Uterus (tissue), 3 donors: ENCODE measurements at regions not wholly inside any gene's neighbourhood (a gene's known extent, or its start where the extent isn't known, plus 50 kb on each side); places are given as distances from the start of the nearest gene placed in this dataset.

ENCODE experiments used
- DNase-seq, 2 donors: peaks; one replicate each; pipeline ENCODE4 v3.0.0-alpha.2; 2019 to 2020
- H3K27ac ChIP-seq, 2 donors: fragments of 200-600 bp; sonication (generic); 1 replicate in 1 of 2; 2 replicates in 1 of 2; pipeline ENCODE4 v1.5.1; 2016 to 2018
- H3K27me3 ChIP-seq, 2 donors: fragments of 200-600 bp; sonication (generic); one replicate each; pipeline ENCODE4 v1.5.1; 2018 to 2019; ENCODE audit warnings: control low read depth in 1 of 2
- H3K36me3 ChIP-seq, 2 donors: fragments of 200-600 bp; sonication (generic); one replicate each; pipeline ENCODE4 v1.5.1; 2019; ENCODE audit warnings: control low read depth in 1 of 2
- H3K4me1 ChIP-seq, 2 donors: fragments of 200-600 bp; sonication (generic); one replicate each; pipeline ENCODE4 v1.5.1; 2018 to 2019; ENCODE audit warnings: control low read depth in 1 of 2
- H3K4me3 ChIP-seq, 2 donors: fragments of 200-600 bp; sonication (generic); 1 replicate in 1 of 2; 2 replicates in 1 of 2; pipeline ENCODE4 v1.5.1; 2018 to 2019; ENCODE audit warnings: mild to moderate bottlenecking in 1 of 2
- H3K9me3 ChIP-seq, 2 donors: fragments of 200-600 bp; sonication (generic); one replicate each; pipeline ENCODE4 v1.5.1; 2019; ENCODE audit warnings: control low read depth in 1 of 2
- CTCF ChIP-seq, 4 experiments: fragments of 200-600 bp in 2 of 4; fragments of 450-650 bp in 2 of 4; sonication (generic) in 2 of 4; IDR thresholded peaks; one replicate each; pipeline ENCODE4 v1.5.1; 2016 to 2019; ENCODE audit warnings: antibody characterized with exemption in 4 of 4, mild to moderate bottlenecking in 2 of 4, moderate library complexity in 1 of 4
- POLR2A ChIP-seq, 2 donors: fragments of 450-650 bp; IDR thresholded peaks; one replicate each; pipeline ENCODE4 v1.6.1; 2016; ENCODE audit warnings: antibody characterized with exemption in 2 of 2, mild to moderate bottlenecking in 1 of 2, moderate library complexity in 1 of 2
- intact Hi-C: fragments of 100-400 bp; cut with DNase I; formaldehyde crosslinking; loops from one replicate; pipeline ENCODE4 v1.15.1; 2023; ENCODE audit warnings: low total_unique reads
- donor health status: DM: yes; HTN: yes; CAD: no.

GRCh38 chr14:83924259-83924658 is 1605.7 kb upstream of the FLRT2 start:
- no peak for DNase-seq
- no peaks in the 10 kb centered on the region for H3K4me1 ChIP-seq
- intact Hi-C loops: no loop called here
- H3K9me3 ChIP-seq: no peaks in the 10 kb centered on the region
- TF ChIP-seq POLR2A (IDR thresholded peaks at IDR 0.05) (no peak), CTCF (IDR thresholded peaks at IDR 0.05) (no peak)
- no peak overlapping the region for H3K4me3 ChIP-seq
- no peaks in the 10 kb centered on the region for H3K27me3 ChIP-seq
- no peak overlapping the region for H3K27ac ChIP-seq
- no peaks in the 10 kb centered on the region for H3K36me3 ChIP-seq

- Histone ChIP-seq H3K4me1 (no peaks in the 10 kb centered on the region), H3K9me3 (no peaks in the 10 kb centered on the region), H3K36me3 (no peaks in the 10 kb centered on the region), H3K4me3 (no peak overlapping the region), H3K27me3 (no peaks in the 10 kb centered on the region), H3K27ac (no peak overlapping the region)
- TF ChIP-seq POLR2A (IDR thresholded peaks at IDR 0.05) (no peak), CTCF (IDR thresholded peaks at IDR 0.05) (no peak)
- DNase-seq: no peak
- intact Hi-C loops: no loop called here
Measured at GRCh38 chr14:83940253-83940652, 1589.7 kb upstream of the FLRT2 start.

GRCh38 chr14:83958359-83958758 is 1571.6 kb upstream of the FLRT2 start:
- TF ChIP-seq CTCF (IDR thresholded peaks at IDR 0.05) (no peak), POLR2A (IDR thresholded peaks at IDR 0.05) (no peak)
- no peaks in the 10 kb centered on the region for H3K27me3 ChIP-seq

GRCh38 chr14:83960832-83961512 is 1569.0 kb upstream of the FLRT2 start:
- no peaks in the 10 kb centered on the region for H3K36me3 ChIP-seq
- no peaks in the 10 kb centered on the region for H3K9me3 ChIP-seq
- H3K27ac ChIP-seq: no peak overlapping the region
- no peak for TF ChIP-seq POLR2A (IDR thresholded peaks at IDR 0.05)
- TF ChIP-seq CTCF (IDR thresholded peaks at IDR 0.05): no peak
- H3K4me1 ChIP-seq: no peaks in the 10 kb centered on the region
- no peaks in the 10 kb centered on the region for H3K27me3 ChIP-seq
- intact Hi-C loops: no loop called here
- no peak for DNase-seq
- no peak overlapping the region for H3K4me3 ChIP-seq

More at GRCh38 chr14:83958359-83958758, 1571.6 kb upstream of the FLRT2 start:
- H3K36me3 ChIP-seq: no peaks in the 10 kb centered on the region
- H3K9me3 ChIP-seq: no peaks in the 10 kb centered on the region
- intact Hi-C loops: no loop called here
- H3K4me1 ChIP-seq: no peaks in the 10 kb centered on the region
- H3K27ac ChIP-seq: no peak overlapping the region
- H3K4me3 ChIP-seq: no peak overlapping the region
- DNase-seq: no peak

GRCh38 chr14:83969998-83970397 is 1559.9 kb upstream of the FLRT2 start:
- H3K4me1 ChIP-seq: no peaks in the 10 kb centered on the region
- H3K4me3 ChIP-seq: no peak overlapping the region
- no peak for DNase-seq
- intact Hi-C loops: no loop called here
- no peaks in the 10 kb centered on the region for H3K9me3 ChIP-seq
- TF ChIP-seq CTCF (IDR thresholded peaks at IDR 0.05) (no peak), POLR2A (IDR thresholded peaks at IDR 0.05) (no peak)
- no peaks in the 10 kb centered on the region for H3K36me3 ChIP-seq
- H3K27me3 ChIP-seq: no peaks in the 10 kb centered on the region
- H3K27ac ChIP-seq: no peak overlapping the region
